HG03108 (cell line): ENCODE measurements at regions not wholly inside any gene's neighbourhood (a gene's known extent, or its start where the extent isn't known, plus 50 kb on each side); places are given as distances from the start of the nearest gene placed in this dataset.
"Not testable (repeated sequence)": the region's sequence is repeated elsewhere in the genome, so short reads cannot be mapped to it uniquely, and the experiment has no call there.

ENCODE experiments used
- ATAC-seq: cut with Tn5 transposase; IDR thresholded peaks from one replicate; pipeline ENCODE4 v1.9.1; 2021; ENCODE audit warnings: moderate library complexity; ENCODE audit not compliant: unreplicated experiment

DNA sequence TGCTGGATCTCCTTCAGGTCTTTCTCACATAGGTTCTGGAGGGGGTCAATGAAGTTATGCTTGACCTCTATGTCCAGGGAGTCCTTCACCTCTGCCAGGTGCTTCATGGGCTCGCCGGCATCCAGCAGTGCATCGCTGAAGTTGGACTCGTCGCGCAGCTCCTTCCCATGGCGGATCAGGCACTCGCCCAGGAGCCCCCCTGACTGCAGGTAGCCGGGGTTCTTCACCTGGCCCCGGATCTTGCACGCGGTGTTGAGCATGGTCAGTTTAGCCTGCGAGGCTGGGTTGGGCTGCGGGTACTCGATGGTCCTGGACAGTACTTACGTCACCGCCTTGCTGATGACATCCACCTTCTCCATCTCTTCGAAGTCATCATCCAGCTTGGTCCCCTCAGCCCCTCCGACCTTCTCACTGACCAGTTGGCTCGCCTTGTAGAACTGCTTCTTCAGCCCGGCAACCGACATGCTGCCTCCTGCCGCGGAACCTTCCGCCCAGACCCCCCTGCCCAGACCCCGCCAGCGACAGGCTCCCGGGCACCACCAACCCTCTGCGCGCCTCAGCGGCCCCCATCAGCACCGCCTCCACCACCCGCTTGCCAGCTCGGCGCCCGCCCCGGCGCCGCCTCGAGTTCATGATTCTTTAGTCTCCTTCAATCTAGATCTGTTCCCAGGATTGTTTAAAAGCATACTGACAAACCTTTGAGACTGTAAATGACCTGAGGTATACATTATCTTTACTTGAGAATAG, 99.8 kb downstream of the KPNA2 start:
- ATAC-seq = no peak

DNA sequence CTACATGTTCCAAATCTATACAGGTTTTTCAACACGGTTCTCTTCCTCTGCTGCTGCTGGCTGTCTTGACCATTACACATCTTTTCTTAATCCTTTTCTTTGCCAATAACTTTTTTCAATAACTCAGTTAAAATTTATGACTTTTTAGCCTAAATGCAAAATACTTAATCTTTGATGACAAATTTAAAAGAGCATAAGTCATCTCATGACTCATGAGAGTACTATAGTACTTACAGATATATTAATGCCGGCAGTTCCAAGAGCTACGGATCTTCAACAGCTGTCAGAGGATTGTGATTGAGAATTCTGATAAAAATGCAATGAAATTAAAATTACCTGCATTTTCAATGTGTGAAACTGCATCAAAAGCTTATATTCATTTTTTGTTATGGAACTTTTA, 105.5 kb downstream of the KPNA2 start:
- ATAC-seq = no peak

DNA sequence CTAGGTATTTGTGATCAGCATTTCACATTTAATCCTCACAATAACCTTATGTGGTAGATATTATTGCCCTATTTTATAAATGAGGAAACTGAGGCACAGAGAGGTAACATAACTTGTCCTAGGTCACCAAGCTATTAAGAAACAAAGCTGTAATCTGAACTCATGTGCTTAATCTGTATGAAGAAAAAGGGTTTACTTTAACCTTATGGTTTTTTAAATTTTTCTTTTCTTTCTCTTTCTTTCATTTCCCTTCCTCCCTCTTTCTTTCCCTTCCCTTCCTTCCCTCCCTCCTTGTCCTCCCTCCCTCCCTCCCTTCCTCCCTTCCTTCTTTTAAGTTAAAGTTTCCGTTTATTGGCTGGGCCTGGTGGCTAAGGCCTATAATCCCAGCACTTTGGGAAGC, 105.2 kb upstream of the AMZ2 start:
- ATAC-seq = no peak

DNA sequence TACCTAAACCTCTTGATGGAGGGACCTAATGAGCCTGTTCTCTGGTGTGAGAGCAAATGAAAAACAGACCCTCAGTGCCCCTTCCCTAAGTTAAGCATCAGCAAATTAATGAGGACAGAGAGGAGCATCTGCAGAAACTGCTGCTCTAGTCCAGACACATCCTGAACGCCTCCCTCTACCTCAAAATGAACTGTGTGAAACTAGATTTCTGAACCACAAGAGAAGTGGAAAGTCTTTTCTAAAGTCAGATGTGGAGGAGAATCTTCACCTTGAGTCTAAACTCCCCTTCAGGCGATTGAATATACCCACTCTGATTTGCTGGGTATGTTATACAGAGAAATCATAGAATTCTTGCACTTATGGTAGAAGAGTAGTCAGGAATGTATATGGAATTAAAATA, 104.4 kb upstream of the AMZ2 start:
- no peak for ATAC-seq

DNA sequence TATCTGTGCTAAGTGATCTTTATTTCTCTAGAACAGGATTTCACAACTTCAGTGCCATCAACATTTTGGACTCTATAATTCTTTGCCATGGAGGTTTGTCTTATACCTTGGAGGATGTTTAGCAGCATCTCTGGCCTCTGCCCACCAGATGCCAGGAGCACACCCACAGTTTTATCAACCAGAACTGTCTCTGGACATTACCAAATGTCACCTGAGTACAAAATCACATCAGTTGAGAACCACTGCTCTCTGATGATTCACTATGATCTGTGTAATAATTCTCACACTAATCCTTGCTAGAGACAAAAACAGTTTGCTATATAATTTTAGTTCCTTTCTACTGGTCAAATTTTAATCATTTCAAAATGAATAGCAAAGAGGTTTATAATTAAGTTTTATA, 102.8 kb upstream of the AMZ2 start:
- ATAC-seq = no peak

DNA sequence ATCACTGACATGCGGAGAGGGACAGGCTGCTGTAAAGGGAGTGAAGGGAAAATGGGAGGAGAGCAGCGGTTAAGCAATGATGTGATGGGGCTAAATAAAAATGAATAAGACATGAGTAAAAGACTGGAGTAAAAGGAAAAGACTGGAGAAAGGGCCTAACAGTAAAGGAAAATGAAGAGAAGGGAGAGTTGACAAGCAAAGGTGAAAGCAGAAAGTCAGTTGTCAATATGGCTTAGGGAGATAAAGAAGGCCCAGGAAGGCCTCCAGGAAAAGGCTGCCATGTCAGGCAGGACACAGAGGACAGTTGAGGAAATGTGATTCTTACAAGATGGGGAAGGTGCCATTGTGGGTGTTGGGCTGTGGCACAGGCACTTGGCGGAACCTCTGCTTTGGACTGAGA, 98.9 kb upstream of the AMZ2 start:
- ATAC-seq = no peak

DNA sequence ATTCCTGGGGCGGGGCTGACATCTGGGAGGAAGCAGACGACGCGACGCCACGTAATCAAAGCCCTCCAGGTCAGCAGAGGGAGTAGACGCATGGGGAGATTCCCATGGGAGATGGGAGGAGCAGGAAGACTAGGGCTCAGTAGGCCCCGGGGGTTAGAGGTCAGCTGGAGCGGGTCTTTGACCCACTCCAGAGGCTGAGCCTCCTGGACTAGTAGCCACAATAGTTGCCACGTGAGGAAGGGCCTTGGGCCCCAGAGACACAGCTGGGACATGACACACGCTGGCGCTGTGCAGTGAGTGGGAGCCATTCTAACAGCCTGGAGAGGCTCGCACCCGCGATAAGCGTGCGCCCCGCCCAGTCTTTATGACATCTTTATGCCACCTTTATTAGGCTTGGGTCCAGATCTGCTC, 95.7 kb upstream of the AMZ2 start:
- no peak for ATAC-seq

DNA sequence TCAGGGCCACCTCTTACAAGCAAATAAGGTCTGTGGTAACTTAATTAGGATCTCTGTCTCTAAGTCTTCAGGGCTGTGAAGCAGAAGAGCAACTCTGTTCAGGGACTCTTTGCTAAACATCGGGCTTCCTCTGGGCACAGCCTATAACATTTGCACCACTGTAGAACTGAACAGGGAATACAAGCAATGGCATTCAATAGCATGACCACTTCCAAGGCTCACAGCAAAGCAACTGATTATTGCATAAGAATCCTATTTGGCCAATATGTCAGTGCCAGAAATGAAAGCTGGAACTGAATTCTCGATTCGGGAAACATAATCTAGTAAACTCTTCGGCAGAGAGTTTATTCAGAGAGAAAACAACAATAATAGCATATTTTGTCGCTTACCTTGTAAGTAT, 92.2 kb upstream of the AMZ2 start:
- ATAC-seq = no peak

DNA sequence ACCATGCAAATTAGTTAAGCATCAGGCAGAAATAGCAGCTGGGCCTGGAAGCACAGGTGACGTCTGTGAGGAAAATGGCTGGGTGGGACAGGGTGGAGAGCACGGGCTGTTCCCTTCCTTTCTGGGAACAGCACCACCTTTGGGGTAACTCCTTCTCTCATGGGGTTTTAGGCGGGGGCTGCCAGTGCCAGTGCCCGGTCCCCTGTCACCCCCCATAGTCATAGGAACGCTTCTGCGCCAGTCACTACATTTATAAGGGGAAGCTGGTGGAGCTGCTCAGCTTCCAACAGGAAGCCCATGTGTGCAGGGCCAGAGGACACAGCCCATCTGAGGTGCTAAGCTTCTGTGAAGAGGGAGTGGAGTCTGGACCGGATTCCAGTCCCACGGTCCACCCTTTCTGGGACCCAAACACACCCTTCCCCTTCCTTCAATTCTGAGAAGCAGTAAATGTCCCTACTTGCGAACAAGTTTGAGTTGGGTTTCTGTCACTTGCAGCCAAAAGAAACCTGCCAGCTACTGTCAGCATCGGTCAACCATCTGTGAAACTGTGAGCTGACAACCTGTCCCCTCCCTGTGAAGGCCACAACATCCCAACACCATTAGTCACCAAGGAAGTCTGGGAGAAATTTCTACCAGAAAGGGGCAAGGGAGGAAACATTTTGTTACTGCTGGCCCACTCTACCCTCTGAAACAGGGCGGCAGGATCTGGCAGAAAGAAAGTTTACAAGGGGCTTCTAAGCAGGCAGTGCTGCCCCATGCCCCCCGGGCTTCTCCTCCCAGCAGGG, 86.0 kb upstream of the AMZ2 start:
- ATAC-seq = no peak

DNA sequence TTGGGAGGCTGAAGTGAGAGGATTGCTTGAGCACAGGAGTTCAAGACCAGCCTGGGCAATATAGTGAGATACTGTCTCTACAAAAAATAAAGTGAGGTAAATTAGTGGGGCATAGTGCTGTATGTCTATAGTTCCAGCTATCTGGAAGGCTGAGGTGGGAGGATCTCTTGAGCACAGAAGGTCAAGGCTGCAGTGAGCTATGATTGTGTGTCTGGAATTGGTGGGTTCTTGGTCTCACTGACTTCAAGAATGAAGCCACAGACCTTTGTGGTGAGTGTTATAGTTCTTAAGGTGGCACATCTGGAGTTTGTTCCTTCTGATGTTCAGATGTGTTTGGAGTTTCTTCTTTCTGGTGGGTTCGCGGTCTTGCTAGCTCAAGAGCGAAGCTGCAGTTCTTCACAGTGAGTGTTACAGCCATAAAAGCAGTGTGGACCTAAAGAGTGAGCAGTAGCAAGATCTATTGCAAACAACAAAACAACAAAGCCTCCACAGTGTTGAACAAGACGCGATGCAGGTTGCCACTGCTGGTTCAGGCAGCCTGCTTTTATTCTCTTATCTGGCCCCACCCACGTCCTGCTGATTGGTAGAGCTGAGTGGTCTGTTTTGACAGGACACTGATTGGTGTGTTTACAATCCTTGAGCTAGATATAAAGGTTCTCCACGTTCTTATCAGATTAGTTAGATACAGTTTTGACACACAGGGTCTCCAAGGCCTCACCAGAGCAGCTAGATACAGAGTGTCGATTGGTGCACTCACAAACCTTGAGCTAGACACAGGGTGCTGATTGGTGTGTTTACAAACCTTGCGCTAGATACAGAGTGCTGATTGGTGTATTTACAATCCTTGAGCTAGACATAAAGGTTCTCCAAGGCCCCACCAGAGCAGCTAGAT, 79.3 kb upstream of the AMZ2 start:
- not testable (repeated sequence) for ATAC-seq

DNA sequence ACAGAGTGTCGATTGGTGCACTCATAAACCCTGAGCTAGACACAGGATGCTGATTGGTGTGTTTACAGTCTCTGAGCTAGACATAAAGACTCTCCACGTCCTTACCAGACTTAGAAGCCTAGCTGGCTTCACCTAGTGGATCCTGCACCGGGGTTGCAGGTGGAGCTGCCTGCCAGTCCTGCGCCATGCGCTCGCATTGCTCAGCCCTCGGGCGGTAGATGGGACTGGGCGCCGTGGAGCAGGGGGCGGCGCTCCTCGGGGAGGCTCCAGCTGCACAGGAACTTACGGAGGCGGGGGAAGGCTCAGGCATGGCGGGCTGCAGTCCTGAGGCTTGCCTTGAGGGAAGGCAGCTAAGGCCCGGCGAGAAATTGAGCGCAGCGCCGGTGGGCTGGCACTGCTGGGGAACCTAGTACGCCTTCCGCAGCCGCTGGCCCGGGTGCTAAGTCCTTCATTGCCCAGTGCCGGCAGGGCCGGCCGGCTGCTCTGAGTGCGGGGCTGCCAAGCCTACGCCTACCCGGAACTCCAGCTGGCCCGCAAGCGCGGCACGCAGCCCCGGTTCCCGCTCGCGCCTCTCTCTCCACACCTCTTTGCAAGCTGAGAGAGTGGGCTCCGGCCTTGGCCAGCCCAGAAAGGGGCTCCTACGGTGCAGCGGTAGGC, 78.5 kb upstream of the AMZ2 start:
- not testable (repeated sequence) for ATAC-seq

DNA sequence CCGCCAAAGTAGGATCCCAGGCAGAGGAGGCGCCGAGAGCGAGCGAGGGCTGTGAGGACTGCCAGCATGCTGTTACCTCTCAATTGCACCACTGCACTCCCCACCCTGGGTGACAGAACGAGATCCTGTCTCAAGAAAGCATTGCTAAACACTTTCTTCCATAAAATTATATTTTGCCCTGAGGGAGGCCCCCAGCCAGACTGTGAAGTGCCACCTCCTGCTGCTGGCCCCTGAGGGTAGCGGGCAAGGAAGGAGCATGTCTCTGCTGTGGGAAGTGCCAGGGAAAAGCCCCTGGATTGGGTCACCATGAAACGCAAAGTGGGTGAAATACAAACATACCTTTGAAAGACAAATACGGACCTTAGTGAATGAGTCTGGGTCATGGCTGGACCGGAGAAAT, 78.0 kb upstream of the AMZ2 start:
- ATAC-seq = no peak

DNA sequence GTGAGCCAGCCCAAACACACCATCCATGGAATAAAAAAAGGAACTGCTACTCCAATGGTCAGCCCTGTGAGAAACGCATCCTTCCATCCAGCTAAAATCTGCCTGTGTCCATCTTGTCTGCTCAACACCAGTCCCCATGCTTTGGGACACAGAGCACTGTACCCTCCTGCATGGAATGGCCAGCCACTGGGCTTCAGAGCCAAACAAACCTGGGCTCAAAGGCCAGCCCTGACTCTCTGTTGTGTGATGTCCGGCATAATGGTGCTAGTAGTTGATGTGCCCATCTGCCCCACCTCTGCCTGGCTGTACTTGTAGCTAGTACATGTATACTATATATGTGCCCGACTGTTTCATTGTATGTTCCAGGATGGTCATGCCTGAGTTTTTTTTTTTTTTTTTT, 77.6 kb upstream of the AMZ2 start:
- no peak for ATAC-seq

DNA sequence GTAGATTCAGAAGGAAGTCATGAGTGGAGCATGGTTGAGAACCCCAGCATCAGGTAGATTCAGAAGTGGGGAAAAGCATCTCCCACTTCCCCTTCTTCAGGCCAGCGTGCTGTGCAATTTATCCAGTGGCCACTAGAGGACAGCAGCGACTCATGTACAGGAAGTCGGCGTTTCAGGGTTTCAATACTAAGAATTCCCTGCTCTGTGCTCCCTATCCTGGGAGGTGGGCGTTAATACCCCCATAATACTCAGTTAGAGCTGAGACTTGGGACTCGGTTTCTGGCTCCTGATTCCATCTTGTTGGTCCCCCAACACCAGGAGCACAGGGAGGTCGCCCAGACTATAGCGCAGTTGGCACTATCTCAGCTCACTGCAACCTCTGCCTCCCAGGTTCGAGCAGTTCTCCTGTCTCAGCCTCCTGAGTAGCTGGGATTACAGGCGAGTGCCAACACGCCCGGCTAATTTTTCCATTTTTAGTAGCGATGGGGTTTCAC, 75.3 kb upstream of the AMZ2 start:
- no peak for ATAC-seq

DNA sequence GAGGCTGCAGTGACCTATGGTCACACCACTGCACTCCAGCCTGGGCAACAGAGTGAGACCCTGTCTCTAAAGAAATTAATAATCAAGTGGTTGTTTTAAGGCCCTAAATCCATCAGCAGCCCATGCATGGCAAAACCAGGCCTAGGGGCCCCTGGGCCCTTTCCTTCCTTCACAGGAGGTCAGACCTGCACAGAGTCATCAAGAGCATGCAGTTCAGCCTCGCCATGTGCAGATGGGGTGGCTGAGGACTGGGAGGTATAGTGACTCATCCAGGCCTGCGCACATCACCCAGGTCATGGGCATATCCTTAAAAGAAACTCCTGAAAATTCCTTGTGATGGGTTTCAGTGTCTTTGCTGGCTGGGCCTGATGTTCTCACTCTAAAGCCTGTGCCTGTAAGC, 72.4 kb upstream of the AMZ2 start:
- ATAC-seq = no peak

DNA sequence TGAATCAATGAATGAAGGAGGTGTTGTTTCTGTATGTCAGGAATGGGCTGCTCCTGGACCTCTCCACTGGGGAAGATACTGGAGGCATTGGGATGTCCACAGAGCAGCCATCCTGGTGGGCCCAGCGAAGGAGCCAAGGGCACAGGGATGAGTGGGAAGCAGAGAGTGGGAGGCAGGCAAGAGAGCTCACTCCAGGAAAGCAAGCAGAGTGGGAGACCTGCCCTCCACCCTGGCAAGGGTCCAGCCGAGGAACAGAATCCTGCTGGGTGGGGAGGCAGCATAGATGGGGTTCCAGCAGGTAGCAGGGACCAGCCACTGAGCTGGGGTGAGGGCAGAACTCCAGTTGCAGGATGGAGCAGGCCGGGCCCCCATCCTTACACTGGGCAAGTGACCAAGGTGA, 71.9 kb upstream of the AMZ2 start:
- ATAC-seq = no peak

DNA sequence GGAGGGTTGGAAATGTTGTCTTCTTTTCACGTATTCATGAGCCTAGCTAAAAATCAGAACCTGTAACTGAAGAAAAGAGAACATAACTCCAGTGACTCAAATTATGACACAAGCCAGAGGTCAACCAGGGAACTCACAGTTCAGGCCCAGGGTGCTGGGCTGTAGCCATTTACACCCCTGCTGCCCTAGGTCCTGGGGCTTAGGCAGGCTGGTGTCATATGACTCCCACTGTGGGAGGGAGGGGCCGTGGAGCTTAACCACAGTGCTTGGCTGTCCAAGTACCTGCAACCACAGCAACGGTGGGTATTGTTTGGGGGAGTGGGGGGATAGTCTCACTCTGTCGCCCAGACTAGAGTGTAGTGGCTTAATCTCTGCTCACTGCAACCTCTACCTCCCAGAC, 71.1 kb upstream of the AMZ2 start:
- ATAC-seq = no peak

DNA sequence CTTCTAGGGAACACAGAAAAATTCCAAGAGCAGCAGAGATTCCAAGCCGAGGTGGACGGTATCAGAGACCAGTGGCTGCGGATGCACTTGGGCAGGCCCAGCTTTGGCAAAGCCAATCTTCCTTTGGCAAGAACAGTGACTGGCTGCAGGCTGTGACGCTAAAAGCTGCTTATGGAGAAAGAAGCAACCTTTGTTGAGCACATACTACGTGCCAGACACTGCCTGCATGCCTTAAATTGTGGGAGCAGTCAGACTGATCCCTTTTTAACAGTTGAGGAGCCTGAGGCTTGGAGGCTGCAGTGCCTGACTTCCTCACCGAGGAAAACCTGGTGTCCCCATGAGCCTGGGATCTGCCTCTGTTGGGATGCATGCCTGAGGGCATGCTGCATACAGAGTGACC, 69.0 kb upstream of the AMZ2 start:
- ATAC-seq = no peak

DNA sequence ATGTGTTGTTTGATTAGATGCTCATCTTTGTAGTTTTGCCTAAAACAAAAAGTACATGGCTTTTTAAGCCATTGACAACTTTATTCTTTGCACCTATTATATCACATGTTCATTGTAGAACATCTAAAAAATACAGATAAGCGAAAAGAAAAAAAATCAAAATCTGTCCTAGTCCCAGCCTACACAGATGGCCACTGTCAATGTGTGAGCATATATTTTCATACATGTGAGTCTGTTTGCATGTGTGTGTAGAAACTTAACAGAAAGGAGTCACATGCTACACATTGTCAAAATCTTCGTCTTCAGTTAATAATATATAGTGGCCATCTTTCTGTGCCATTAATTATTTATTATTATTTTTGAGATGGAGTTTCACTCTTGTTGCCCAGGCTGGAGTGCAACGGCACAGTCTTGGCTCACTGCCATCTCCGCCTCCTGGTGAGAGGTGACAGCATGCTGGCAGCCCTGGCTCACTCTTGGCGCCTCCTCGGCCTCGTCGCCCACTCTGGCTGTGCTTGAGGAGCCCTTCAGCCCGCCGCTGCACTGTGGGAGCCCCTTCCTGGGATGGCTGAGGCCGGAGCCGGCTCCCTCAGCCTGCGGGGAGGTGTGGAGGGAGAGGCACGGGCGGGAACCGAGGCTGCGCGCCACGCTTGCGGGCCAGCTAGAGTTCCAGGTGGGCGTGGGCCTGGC, 68.5 kb upstream of the AMZ2 start:
- ATAC-seq = no peak

DNA sequence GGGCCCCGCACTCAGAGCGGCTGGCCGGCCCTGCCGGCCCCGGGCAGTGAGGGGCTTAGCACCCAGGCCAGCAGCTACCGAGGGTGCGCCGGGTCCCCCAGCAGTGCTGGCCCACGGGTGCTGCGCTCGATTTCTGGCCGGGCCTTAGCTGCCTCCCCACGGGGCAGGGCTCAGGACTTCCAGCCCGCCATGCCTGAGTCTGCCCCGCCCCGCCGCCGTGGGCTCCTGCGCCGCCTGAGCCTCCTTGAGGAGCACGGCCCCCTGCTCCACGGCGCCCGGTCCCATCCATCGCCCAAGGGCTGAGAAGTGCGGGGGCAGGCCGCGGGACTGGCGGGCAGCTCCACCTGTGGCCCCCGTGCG, 67.9 kb upstream of the AMZ2 start:
- no peak for ATAC-seq

DNA sequence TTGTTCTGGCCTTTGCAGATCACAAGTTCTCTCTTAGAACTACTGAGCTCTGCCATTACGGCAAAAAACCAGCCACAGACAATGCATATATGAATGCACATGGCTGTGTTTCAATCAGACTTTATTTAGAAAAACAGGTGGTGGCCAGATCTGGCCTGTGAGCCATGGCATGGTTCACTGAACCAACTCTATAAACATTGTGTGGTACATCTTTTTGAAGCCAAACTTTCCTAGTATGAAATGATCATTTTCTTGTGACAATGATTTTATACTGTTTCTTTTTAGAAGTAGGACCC, 65.9 kb upstream of the AMZ2 start:
- ATAC-seq = peak; percentile 47
